SKM-1 (cell line): ENCODE measurements at regions not wholly inside any gene's neighbourhood (a gene's known extent, or its start where the extent isn't known, plus 50 kb on each side); places are given as distances from the start of the nearest gene placed in this dataset.
"Not testable (repeated sequence)": the region's sequence is repeated elsewhere in the genome, so short reads cannot be mapped to it uniquely, and the experiment has no call there.

Experiments used
- DNase-seq: peaks from one replicate; lab custom pipeline; 2025; ENCODE audit not compliant: unreplicated experiment; lab: John Stamatoyannopoulos, UW

GRCh38 chr5:104049752-104050151 lies 487.2 kb upstream of the NUDT12 start:
- DNase-seq, result no peak

- DNase-seq, result no peak
These were observed 485.6 kb upstream of the NUDT12 start for GRCh38 chr5:104048231-104048630.

GRCh38 chr5:104045987-104046386 lies 483.4 kb upstream of the NUDT12 start:
- DNase-seq, result no peak

GRCh38 chr5:104039871-104040270 lies 477.3 kb upstream of the NUDT12 start:
- DNase-seq, result not testable (repeated sequence)

GRCh38 chr5:104037136-104037535 lies 474.5 kb upstream of the NUDT12 start:
- DNase-seq, result not testable (repeated sequence)

GRCh38 chr5:104033186-104033585 lies 470.6 kb upstream of the NUDT12 start:
- DNase-seq, result not testable (repeated sequence)

- no peak for DNase-seq
These were observed 461.9 kb upstream of the NUDT12 start for GRCh38 chr5:104024538-104024937.

- no peak for DNase-seq
These were observed 461.1 kb upstream of the NUDT12 start for GRCh38 chr5:104023739-104024138.

- no peak for DNase-seq
These were observed 457.4 kb upstream of the NUDT12 start for GRCh38 chr5:104019956-104020355.

GRCh38 chr5:104018299-104018698 lies 455.7 kb upstream of the NUDT12 start:
- no peak for DNase-seq

GRCh38 chr5:104016646-104017045 lies 454.1 kb upstream of the NUDT12 start:
- DNase-seq, result no peak

- DNase-seq, result no peak
These were observed 453.2 kb upstream of the NUDT12 start for GRCh38 chr5:104015765-104016164.

GRCh38 chr5:104002783-104003182 lies 440.2 kb upstream of the NUDT12 start:
- not testable (repeated sequence) for DNase-seq

- no peak for DNase-seq
These were observed 438.5 kb upstream of the NUDT12 start for GRCh38 chr5:104001136-104001535.

GRCh38 chr5:103993031-103993430 lies 430.4 kb upstream of the NUDT12 start:
- no peak for DNase-seq

- DNase-seq, result no peak
These were observed 427.5 kb upstream of the NUDT12 start for GRCh38 chr5:103990064-103990463.

- no peak for DNase-seq
These were observed 419.0 kb upstream of the NUDT12 start for GRCh38 chr5:103981592-103981991.

- no peak for DNase-seq
These were observed 411.1 kb upstream of the NUDT12 start for GRCh38 chr5:103973669-103974068.

- DNase-seq, result not testable (repeated sequence)
These were observed 403.7 kb upstream of the NUDT12 start for GRCh38 chr5:103966295-103966694.

GRCh38 chr5:103962023-103962422 lies 399.4 kb upstream of the NUDT12 start:
- DNase-seq, result no peak

- no peak for DNase-seq
These were observed 391.2 kb upstream of the NUDT12 start for GRCh38 chr5:103953601-103954382.

- DNase-seq, result no peak
These were observed 389.2 kb upstream of the NUDT12 start for GRCh38 chr5:103951776-103952175.

GRCh38 chr5:103943230-103943629 lies 380.6 kb upstream of the NUDT12 start:
- DNase-seq, result no peak
